Uterus (tissue), 3 donors: ENCODE measurements at regions not wholly inside any gene's neighbourhood (a gene's known extent, or its start where the extent isn't known, plus 50 kb on each side); places are given as distances from the start of the nearest gene placed in this dataset.

ENCODE experiments used
- DNase-seq, 2 donors: peaks; one replicate each; pipeline ENCODE4 v3.0.0-alpha.2; 2019 to 2020
- H3K27ac ChIP-seq, 2 donors: fragments of 200-600 bp; sonication (generic); 1 replicate in 1 of 2; 2 replicates in 1 of 2; pipeline ENCODE4 v1.5.1; 2016 to 2018
- H3K27me3 ChIP-seq, 2 donors: fragments of 200-600 bp; sonication (generic); one replicate each; pipeline ENCODE4 v1.5.1; 2018 to 2019; ENCODE audit warnings: control low read depth in 1 of 2
- H3K36me3 ChIP-seq, 2 donors: fragments of 200-600 bp; sonication (generic); one replicate each; pipeline ENCODE4 v1.5.1; 2019; ENCODE audit warnings: control low read depth in 1 of 2
- H3K4me1 ChIP-seq, 2 donors: fragments of 200-600 bp; sonication (generic); one replicate each; pipeline ENCODE4 v1.5.1; 2018 to 2019; ENCODE audit warnings: control low read depth in 1 of 2
- H3K4me3 ChIP-seq, 2 donors: fragments of 200-600 bp; sonication (generic); 1 replicate in 1 of 2; 2 replicates in 1 of 2; pipeline ENCODE4 v1.5.1; 2018 to 2019; ENCODE audit warnings: mild to moderate bottlenecking in 1 of 2
- H3K9me3 ChIP-seq, 2 donors: fragments of 200-600 bp; sonication (generic); one replicate each; pipeline ENCODE4 v1.5.1; 2019; ENCODE audit warnings: control low read depth in 1 of 2
- POLR2A ChIP-seq, 2 donors: fragments of 450-650 bp; IDR thresholded peaks; one replicate each; pipeline ENCODE4 v1.6.1; 2016; ENCODE audit warnings: antibody characterized with exemption in 2 of 2, mild to moderate bottlenecking in 1 of 2, moderate library complexity in 1 of 2
- intact Hi-C: fragments of 100-400 bp; cut with DNase I; formaldehyde crosslinking; loops from one replicate; pipeline ENCODE4 v1.15.1; 2023; ENCODE audit warnings: low total_unique reads
- TF ChIP-seq, protein P1 (sequence below), 4 experiments: fragments of 200-600 bp in 2 of 4; fragments of 450-650 bp in 2 of 4; sonication (generic) in 2 of 4; IDR thresholded peaks; one replicate each; pipeline ENCODE4 v1.5.1; 2016 to 2019; ENCODE audit warnings: antibody characterized with exemption in 4 of 4, mild to moderate bottlenecking in 2 of 4, moderate library complexity in 1 of 4
- donor health status: DM: yes; HTN: yes; CAD: no.

- no peak overlapping the region for H3K4me3 ChIP-seq
- no peaks in the 10 kb centered on the region for H3K4me1 ChIP-seq
- no peak for DNase-seq
- TF ChIP-seq POLR2A (IDR thresholded peaks at IDR 0.05) = no peak
- TF ChIP-seq, protein P1, sequence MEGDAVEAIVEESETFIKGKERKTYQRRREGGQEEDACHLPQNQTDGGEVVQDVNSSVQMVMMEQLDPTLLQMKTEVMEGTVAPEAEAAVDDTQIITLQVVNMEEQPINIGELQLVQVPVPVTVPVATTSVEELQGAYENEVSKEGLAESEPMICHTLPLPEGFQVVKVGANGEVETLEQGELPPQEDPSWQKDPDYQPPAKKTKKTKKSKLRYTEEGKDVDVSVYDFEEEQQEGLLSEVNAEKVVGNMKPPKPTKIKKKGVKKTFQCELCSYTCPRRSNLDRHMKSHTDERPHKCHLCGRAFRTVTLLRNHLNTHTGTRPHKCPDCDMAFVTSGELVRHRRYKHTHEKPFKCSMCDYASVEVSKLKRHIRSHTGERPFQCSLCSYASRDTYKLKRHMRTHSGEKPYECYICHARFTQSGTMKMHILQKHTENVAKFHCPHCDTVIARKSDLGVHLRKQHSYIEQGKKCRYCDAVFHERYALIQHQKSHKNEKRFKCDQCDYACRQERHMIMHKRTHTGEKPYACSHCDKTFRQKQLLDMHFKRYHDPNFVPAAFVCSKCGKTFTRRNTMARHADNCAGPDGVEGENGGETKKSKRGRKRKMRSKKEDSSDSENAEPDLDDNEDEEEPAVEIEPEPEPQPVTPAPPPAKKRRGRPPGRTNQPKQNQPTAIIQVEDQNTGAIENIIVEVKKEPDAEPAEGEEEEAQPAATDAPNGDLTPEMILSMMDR (IDR thresholded peaks at IDR 0.05) = no peak
- H3K36me3 ChIP-seq = no peaks in the 10 kb centered on the region
- intact Hi-C loops = no loop called here
- H3K27ac ChIP-seq = no peak overlapping the region
- H3K9me3 ChIP-seq = no peaks in the 10 kb centered on the region
- no peaks in the 10 kb centered on the region for H3K27me3 ChIP-seq
Observed at GRCh38 chr6:81666481-81666880, 86.0 kb downstream of the TENT5A start.

- no peaks in the 10 kb centered on the region for H3K27me3 ChIP-seq
- TF ChIP-seq POLR2A (IDR thresholded peaks at IDR 0.05) = no peak
- no peaks in the 10 kb centered on the region for H3K4me1 ChIP-seq
- DNase-seq = no peak
- H3K4me3 ChIP-seq = no peak overlapping the region
- no peaks in the 10 kb centered on the region for H3K36me3 ChIP-seq
- no peak overlapping the region for H3K27ac ChIP-seq
- H3K9me3 ChIP-seq = no peaks in the 10 kb centered on the region
- intact Hi-C loops = no loop called here
Observed at GRCh38 chr6:81656231-81656630, 96.2 kb downstream of the TENT5A start.

GRCh38 chr6:81655696-81656095 lies 96.8 kb downstream of the TENT5A start:
- no peak for DNase-seq
- no peak for TF ChIP-seq POLR2A (IDR thresholded peaks at IDR 0.05)
- TF ChIP-seq, protein P1 (IDR thresholded peaks at IDR 0.05) = no peak
- no peaks in the 10 kb centered on the region for H3K27me3 ChIP-seq
- H3K36me3 ChIP-seq = no peaks in the 10 kb centered on the region
- intact Hi-C loops = no loop called here
- H3K4me3 ChIP-seq = no peak overlapping the region
- no peaks in the 10 kb centered on the region for H3K9me3 ChIP-seq
- H3K27ac ChIP-seq = no peak overlapping the region
- no peaks in the 10 kb centered on the region for H3K4me1 ChIP-seq

GRCh38 chr6:81648502-81648901 lies 104.0 kb downstream of the TENT5A start:
- H3K27ac ChIP-seq = no peak overlapping the region
- H3K27me3 ChIP-seq = no peaks in the 10 kb centered on the region
- intact Hi-C loops = no loop called here
- no peaks in the 10 kb centered on the region for H3K9me3 ChIP-seq
- DNase-seq = no peak
- no peaks in the 10 kb centered on the region for H3K4me1 ChIP-seq
- no peak for TF ChIP-seq POLR2A (IDR thresholded peaks at IDR 0.05)
- TF ChIP-seq, protein P1 (IDR thresholded peaks at IDR 0.05) = no peak
- H3K4me3 ChIP-seq = no peak overlapping the region
- no peaks in the 10 kb centered on the region for H3K36me3 ChIP-seq

DNA sequence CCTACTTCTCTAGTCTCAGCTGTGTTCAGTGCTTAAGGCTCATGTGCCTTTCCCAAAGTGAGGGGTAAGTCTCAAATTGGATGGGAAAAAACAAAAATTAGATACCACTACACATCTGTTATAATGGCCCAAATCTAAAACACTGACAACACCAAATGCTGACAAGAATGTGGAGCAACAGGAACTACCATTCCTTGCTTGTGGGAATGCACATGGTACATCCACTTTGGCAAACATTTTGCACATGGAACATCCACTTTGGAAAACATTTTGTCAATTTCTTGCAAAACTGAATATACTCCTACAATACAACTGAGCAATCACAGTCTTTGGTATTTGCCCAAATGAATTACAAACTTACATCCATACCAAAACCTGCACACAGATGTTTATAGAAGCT lies 109.3 kb downstream of the TENT5A start:
- no peak for DNase-seq
- TF ChIP-seq, protein P1 (IDR thresholded peaks at IDR 0.05) = no peak
- TF ChIP-seq POLR2A (IDR thresholded peaks at IDR 0.05) = no peak
- no peaks in the 10 kb centered on the region for H3K4me1 ChIP-seq
- H3K27ac ChIP-seq = no peak overlapping the region
- no peak overlapping the region for H3K4me3 ChIP-seq
- intact Hi-C loops = no loop called here
- no peaks in the 10 kb centered on the region for H3K27me3 ChIP-seq
- no peaks in the 10 kb centered on the region for H3K9me3 ChIP-seq
- H3K36me3 ChIP-seq = no peaks in the 10 kb centered on the region

DNA sequence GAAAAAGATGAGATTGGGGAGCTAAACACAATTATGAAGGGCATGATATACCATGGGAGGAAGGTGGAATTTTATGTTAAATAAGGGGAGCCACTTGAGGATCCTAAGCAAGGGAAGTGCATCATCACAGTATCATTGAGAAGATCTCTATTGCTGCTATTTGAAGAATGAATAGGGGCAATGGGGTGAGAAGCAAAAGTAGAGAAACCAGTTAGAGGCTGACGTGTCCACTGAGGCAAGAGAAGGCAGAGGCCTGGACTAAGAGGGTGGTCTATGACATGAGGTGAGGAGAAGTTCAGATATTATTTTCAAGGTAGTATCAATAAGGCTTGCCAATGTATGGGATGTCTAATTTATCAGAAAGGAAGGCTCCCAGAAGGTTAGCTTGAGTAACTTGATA lies 111.6 kb downstream of the TENT5A start:
- no peaks in the 10 kb centered on the region for H3K9me3 ChIP-seq
- H3K27me3 ChIP-seq = no peaks in the 10 kb centered on the region
- H3K27ac ChIP-seq = no peak overlapping the region
- H3K36me3 ChIP-seq = no peaks in the 10 kb centered on the region
- no peak for DNase-seq
- no peaks in the 10 kb centered on the region for H3K4me1 ChIP-seq
- TF ChIP-seq, protein P1 (IDR thresholded peaks at IDR 0.05) = no peak
- no peak for TF ChIP-seq POLR2A (IDR thresholded peaks at IDR 0.05)
- intact Hi-C loops = no loop called here
- no peak overlapping the region for H3K4me3 ChIP-seq
